WERI-Rb-1 (cell line): ENCODE measurements at regions not wholly inside any gene's neighbourhood (a gene's known extent, or its start where the extent isn't known, plus 50 kb on each side); places are given as distances from the start of the nearest gene placed in this dataset.

ENCODE experiments used
- DNase-seq: peaks from one replicate; pipeline ENCODE4 v3.0.0-alpha.2; 2020
- H3K27ac ChIP-seq: fragments of 250-450 bp; sonication (Bioruptor Pico); 2 replicates; pipeline ENCODE4 v1.5.1; 2020; ENCODE audit warnings: mild to moderate bottlenecking, moderate library complexity
- H3K27me3 ChIP-seq: fragments of 250-450 bp; sonication (Bioruptor Pico); 2 replicates; pipeline ENCODE4 v1.5.1; 2021; ENCODE audit warnings: mild to moderate bottlenecking, low read depth, moderate library complexity; ENCODE audit not compliant: insufficient read depth, severe bottlenecking
- H3K36me3 ChIP-seq: fragments of 250-450 bp; sonication (Bioruptor Pico); 2 replicates; pipeline ENCODE4 v1.5.1; 2020; ENCODE audit warnings: mild to moderate bottlenecking, moderate library complexity
- H3K4me3 ChIP-seq: 2 replicates; pipeline ENCODE4 v1.5.1; 2011; ENCODE audit warnings: low read depth, mild to moderate bottlenecking, control low read depth, low read length
- H3K9me3 ChIP-seq: fragments of 250-450 bp; sonication (Bioruptor Pico); 2 replicates; pipeline ENCODE4 v1.5.1; 2021; ENCODE audit warnings: mild to moderate bottlenecking, moderate library complexity; ENCODE audit not compliant: severe bottlenecking
- TF ChIP-seq, protein P1 (sequence below): IDR thresholded peaks from 2 replicates; pipeline ENCODE4 v1.5.1; 2011; ENCODE audit warnings: low read depth, mild to moderate bottlenecking, control low read depth, inconsistent platforms, low read length

- Histone ChIP-seq H3K27ac (no peak overlapping the region), H3K36me3 (no peaks in the 10 kb centered on the region), H3K9me3 (no peaks in the 10 kb centered on the region), H3K27me3 (no peaks in the 10 kb centered on the region), H3K4me3 (no peak overlapping the region)
- no peak for DNase-seq
- TF ChIP-seq, protein P1, sequence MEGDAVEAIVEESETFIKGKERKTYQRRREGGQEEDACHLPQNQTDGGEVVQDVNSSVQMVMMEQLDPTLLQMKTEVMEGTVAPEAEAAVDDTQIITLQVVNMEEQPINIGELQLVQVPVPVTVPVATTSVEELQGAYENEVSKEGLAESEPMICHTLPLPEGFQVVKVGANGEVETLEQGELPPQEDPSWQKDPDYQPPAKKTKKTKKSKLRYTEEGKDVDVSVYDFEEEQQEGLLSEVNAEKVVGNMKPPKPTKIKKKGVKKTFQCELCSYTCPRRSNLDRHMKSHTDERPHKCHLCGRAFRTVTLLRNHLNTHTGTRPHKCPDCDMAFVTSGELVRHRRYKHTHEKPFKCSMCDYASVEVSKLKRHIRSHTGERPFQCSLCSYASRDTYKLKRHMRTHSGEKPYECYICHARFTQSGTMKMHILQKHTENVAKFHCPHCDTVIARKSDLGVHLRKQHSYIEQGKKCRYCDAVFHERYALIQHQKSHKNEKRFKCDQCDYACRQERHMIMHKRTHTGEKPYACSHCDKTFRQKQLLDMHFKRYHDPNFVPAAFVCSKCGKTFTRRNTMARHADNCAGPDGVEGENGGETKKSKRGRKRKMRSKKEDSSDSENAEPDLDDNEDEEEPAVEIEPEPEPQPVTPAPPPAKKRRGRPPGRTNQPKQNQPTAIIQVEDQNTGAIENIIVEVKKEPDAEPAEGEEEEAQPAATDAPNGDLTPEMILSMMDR = no peak
Measured at GRCh38 chr5:165188556-165189175, 1683.2 kb downstream of the MAT2B start.

DNA sequence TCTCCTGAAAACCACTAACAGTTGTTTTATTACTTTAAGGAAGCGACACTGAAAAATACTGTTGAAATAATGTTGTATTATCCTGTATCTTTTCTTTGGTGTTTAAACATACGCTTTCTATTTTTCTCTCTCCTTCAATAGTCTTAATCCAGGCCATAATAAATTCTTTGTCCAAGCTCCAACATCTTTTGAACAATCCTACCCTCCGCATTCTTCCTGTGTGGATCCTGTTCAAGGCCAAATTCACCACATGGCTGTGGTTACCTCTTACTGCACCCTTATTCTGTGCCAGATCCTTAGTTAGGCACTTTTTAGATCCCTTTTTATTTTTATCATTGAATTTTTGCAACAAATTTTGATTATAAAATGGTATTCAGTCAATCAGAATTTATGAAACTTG is 1691.5 kb downstream of the MAT2B start:
- TF ChIP-seq, protein P1 = no peak
- no peaks in the 10 kb centered on the region for H3K36me3 ChIP-seq
- no peak for DNase-seq
- H3K27me3 ChIP-seq = no peaks in the 10 kb centered on the region
- no peak overlapping the region for H3K4me3 ChIP-seq
- H3K9me3 ChIP-seq = no peaks in the 10 kb centered on the region
- H3K27ac ChIP-seq = no peak overlapping the region

- no peaks in the 10 kb centered on the region for H3K27me3 ChIP-seq
- no peak overlapping the region for H3K4me3 ChIP-seq
- no peak for DNase-seq
- H3K9me3 ChIP-seq = no peaks in the 10 kb centered on the region
- TF ChIP-seq, protein P1 = no peak
- no peaks in the 10 kb centered on the region for H3K36me3 ChIP-seq
- H3K27ac ChIP-seq = no peak overlapping the region
Measured at GRCh38 chr5:165201369-165201768, 1696.0 kb downstream of the MAT2B start.

GRCh38 chr5:165201771-165202518 is 1696.5 kb downstream of the MAT2B start:
- DNase-seq = no peak
- Histone ChIP-seq H3K27me3 (no peaks in the 10 kb centered on the region), H3K4me3 (no peak overlapping the region), H3K27ac (no peak overlapping the region), H3K36me3 (no peaks in the 10 kb centered on the region), H3K9me3 (no peaks in the 10 kb centered on the region)
- TF ChIP-seq, protein P1 = no peak

GRCh38 chr5:165202519-165202910 is 1697.1 kb downstream of the MAT2B start:
- no peak for DNase-seq
- Histone ChIP-seq H3K4me3 (no peak overlapping the region), H3K36me3 (no peaks in the 10 kb centered on the region), H3K27ac (no peak overlapping the region), H3K9me3 (no peaks in the 10 kb centered on the region), H3K27me3 (no peaks in the 10 kb centered on the region)
- TF ChIP-seq, protein P1 = no peak
